Activated gamma-delta T cell treated with anti-CD3 and anti-CD28 coated beads, Interleukin-2, amount 50 U/mL, for 16 hours (primary cell): ENCODE measurements at regions not wholly inside any gene's neighbourhood (a gene's known extent, or its start where the extent isn't known, plus 50 kb on each side); places are given as distances from the start of the nearest gene placed in this dataset.

Source experiments
- DNase-seq: peaks from one replicate; pipeline ENCODE4 v3.0.0-alpha.2; 2020; ENCODE audit warnings: low read depth

GRCh38 chr2:120548627-120549608 is 186.8 kb upstream of the GLI2 start:
- DNase-seq: no peak

GRCh38 chr2:120549841-120550240 is 185.8 kb upstream of the GLI2 start:
- no peak for DNase-seq

- no peak for DNase-seq
Observed at GRCh38 chr2:120550282-120550681, 185.4 kb upstream of the GLI2 start.

GRCh38 chr2:120550893-120551446 is 184.7 kb upstream of the GLI2 start:
- DNase-seq: no peak

GRCh38 chr2:120551522-120551921 is 184.1 kb upstream of the GLI2 start:
- no peak for DNase-seq

- no peak for DNase-seq
Observed at GRCh38 chr2:120552079-120552478, 183.6 kb upstream of the GLI2 start.

GRCh38 chr2:120552800-120553481 is 182.7 kb upstream of the GLI2 start:
- no peak for DNase-seq

GRCh38 chr2:120554625-120555032 is 181.0 kb upstream of the GLI2 start:
- DNase-seq: no peak

GRCh38 chr2:120555092-120555491 is 180.6 kb upstream of the GLI2 start:
- DNase-seq: no peak

- DNase-seq: no peak
Observed at GRCh38 chr2:120556911-120557310, 178.8 kb upstream of the GLI2 start.

GRCh38 chr2:120558847-120559246 is 176.8 kb upstream of the GLI2 start:
- DNase-seq: no peak

- no peak for DNase-seq
Observed at GRCh38 chr2:120559401-120559800, 176.3 kb upstream of the GLI2 start.

- DNase-seq: no peak
Observed at GRCh38 chr2:120560330-120560729, 175.3 kb upstream of the GLI2 start.

- no peak for DNase-seq
Observed at GRCh38 chr2:120561379-120562035, 174.2 kb upstream of the GLI2 start.

- DNase-seq: no peak
Observed at GRCh38 chr2:120562218-120563005, 173.3 kb upstream of the GLI2 start.

- DNase-seq: no peak
Observed at GRCh38 chr2:120563616-120564015, 172.1 kb upstream of the GLI2 start.

GRCh38 chr2:120564213-120565094 is 171.2 kb upstream of the GLI2 start:
- no peak for DNase-seq

- no peak for DNase-seq
Observed at GRCh38 chr2:120565095-120565460, 170.6 kb upstream of the GLI2 start.

GRCh38 chr2:120565929-120566328 is 169.7 kb upstream of the GLI2 start:
- DNase-seq: no peak

GRCh38 chr2:120566331-120567035 is 169.2 kb upstream of the GLI2 start:
- DNase-seq: no peak
